Lung (tissue), 12 donors: ENCODE measurements at regions not wholly inside any gene's neighbourhood (a gene's known extent, or its start where the extent isn't known, plus 50 kb on each side); places are given as distances from the start of the nearest gene placed in this dataset. TPM values are rescaled to one million over a fixed set of nuclear protein-coding genes. Genes with fewer than 3 reads are reported as not detected.

ENCODE experiments used
- ATAC-seq: fragments of 200-7000 bp; cut with Tn5 transposase; one replicate; pipeline ENCODE4 v1.9.1; 2020; ENCODE audit warnings: moderate number of reproducible peaks; ENCODE audit not compliant: insufficient read depth, low FRiP score
- DNase-seq, 3 donors: peaks; one replicate each; pipeline ENCODE4 v3.0.0-alpha.2; 2013 to 2017
- H3K27ac ChIP-seq, 2 donors: one replicate each; pipeline ENCODE4 v1.5.1; 2013; ENCODE audit warnings: mild to moderate bottlenecking in 2 of 2, moderate library complexity in 2 of 2, control low read depth in 1 of 2, inconsistent platforms in 1 of 2, low read depth in 1 of 2, low read length in 1 of 2
- H3K27me3 ChIP-seq, 3 donors: one replicate each; pipeline ENCODE4 v1.5.1; 2013; ENCODE audit warnings: low read length in 2 of 3; ENCODE audit not compliant: control insufficient read depth in 3 of 3, insufficient read depth in 3 of 3
- H3K36me3 ChIP-seq, 4 donors: one replicate each; pipeline ENCODE4 v1.5.1; 2013; ENCODE audit warnings: low read length in 4 of 4, mild to moderate bottlenecking in 1 of 4, moderate library complexity in 1 of 4; ENCODE audit not compliant: control insufficient read depth in 4 of 4, insufficient read depth in 4 of 4
- H3K4me1 ChIP-seq, 5 donors: one replicate each; pipeline ENCODE4 v1.5.1; 2013; ENCODE audit warnings: low read length in 5 of 5, mild to moderate bottlenecking in 2 of 5, moderate library complexity in 1 of 5; ENCODE audit not compliant: control insufficient read depth in 5 of 5, insufficient read depth in 5 of 5
- H3K4me3 ChIP-seq: one replicate; pipeline ENCODE4 v1.5.1; 2013; ENCODE audit warnings: mild to moderate bottlenecking, control low read depth, moderate library complexity
- H3K9ac ChIP-seq, 2 donors: one replicate each; pipeline ENCODE4 v1.5.1; 2013; ENCODE audit warnings: low read length in 2 of 2, control low read depth in 1 of 2; ENCODE audit not compliant: insufficient read depth in 1 of 2
- H3K9me3 ChIP-seq, 4 donors: one replicate each; pipeline ENCODE4 v1.5.1; 2013; ENCODE audit warnings: low read length in 3 of 4, mild to moderate bottlenecking in 1 of 4, moderate library complexity in 1 of 4; ENCODE audit not compliant: control insufficient read depth in 4 of 4, insufficient read depth in 3 of 4
- CTCF ChIP-seq: IDR thresholded peaks from 2 replicates; pipeline ENCODE4 v1.5.1; 2012; ENCODE audit warnings: mild to moderate bottlenecking; ENCODE audit errors: control extremely low read depth, extremely low read depth
- WGBS, 2 donors: extraction: QIAGEN DNeasy Blood & Tissue Kit; methylation state at CpG; one replicate each; pipeline ENCODE4 v1.1.7; 2013; 5-methylcytosine and 5-hydroxymethylcytosine counted together
- small RNA-seq: library from RNA; depleted of rRNA; stranded (forward); fragments of <200 nt; gene quantifications from one replicate; pipeline ENCODE3, GENCODE V24; 2014; ENCODE audit warnings: low replicate concordance
- donor health status: control.
- donor health status: control.
- donor health status: Bipolar disorder and iron deficiency.
- donor health status: healthy.
- donor health status: DM: yes; HTN: yes; CAD: no.

- Histone ChIP-seq H3K36me3 (no peaks in the 10 kb centered on the region), H3K27me3 (no peaks in the 10 kb centered on the region), H3K9me3 (no peaks in the 10 kb centered on the region), H3K4me3 (no peak overlapping the region), H3K9ac (no peak overlapping the region), H3K4me1 (no peaks in the 10 kb centered on the region), H3K27ac (no peak overlapping the region)
- WGBS, 2 donors = 85 to 93% methylated on average over 3 of the region's 3 CpGs
- TF ChIP-seq CTCF = no peak
- ATAC-seq = no peak
- no peak for DNase-seq
Measured at GRCh38 chr5:120413686-120414085, 50.4 kb upstream of the PRR16 start.

Small RNA genes in the stretch of these regions (small RNA-seq; reads per million reads assigned to genes)
- gene RNU6-718P = not detected
